Hypothalamus (tissue), 51 donors: ENCODE measurements at regions not wholly inside any gene's neighbourhood (a gene's known extent, or its start where the extent isn't known, plus 50 kb on each side); places are given as distances from the start of the nearest gene placed in this dataset.

Source experiments
- DNase-seq, 51 donors: peaks; one replicate each; lab custom pipeline; 2025; lab: John Stamatoyannopoulos, UW

GRCh38 chr2:176699098-176699497 lies 429.9 kb downstream of the MTX2 start:
- DNase-seq: no peak

DNA sequence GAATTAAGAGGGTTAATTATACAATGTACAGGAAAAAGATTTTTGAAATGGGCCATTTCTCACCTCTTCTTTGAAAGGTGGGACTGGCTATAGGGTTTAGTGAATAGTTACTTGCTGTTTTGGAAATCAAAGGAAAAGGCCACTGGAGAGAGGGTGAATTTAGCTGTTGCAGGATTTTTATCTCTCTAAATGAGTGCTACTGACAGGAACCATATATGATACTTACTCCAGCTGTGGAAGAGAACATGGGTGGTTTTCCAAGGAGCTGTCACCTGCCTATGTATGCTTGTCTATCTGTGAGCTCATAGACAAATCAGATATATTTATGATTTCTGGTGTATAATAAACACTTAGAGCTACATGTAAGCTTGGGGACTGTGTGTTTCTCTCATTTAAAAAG lies 430.4 kb downstream of the MTX2 start:
- DNase-seq: no peak

GRCh38 chr2:176702131-176702530 lies 432.9 kb downstream of the MTX2 start:
- DNase-seq: no peak

GRCh38 chr2:176704282-176704858 lies 435.1 kb downstream of the MTX2 start:
- DNase-seq: no peak

DNA sequence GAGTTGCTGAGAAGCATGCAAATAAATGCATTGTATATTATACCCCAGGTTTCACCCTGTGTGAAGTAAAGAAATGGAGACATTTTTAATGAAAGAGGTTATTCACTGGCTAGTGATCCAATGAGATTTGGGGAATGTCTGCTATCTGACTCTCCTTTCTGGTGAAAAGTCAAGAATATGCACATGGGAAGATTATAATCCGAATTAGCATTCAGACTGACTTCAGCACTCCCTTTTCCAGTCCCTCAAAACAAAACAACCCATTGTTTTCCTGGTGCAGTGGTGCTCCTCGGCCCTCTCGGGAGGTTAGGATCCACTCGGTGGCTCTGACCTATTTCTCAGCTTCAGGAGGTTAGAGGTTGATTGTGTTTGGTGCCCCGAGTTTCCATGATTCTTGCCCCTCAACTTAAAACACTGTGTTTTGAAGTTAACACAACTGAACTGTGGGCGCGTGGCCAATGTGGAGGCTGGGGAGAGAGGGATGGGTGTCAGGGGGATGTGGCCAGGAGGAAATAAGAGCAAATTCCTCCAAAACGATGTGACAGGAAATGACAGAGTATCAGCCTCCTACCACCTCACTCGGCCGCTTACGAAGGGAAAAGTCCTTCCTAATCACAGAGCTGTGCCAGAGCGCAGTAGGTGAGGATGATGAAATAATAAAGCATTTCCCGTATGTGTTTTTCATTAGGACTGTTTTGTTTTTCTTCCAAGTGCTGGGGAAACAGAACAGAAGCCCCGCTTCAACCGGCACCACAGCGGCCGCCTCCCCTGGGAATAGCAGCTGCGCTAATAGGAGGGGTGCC lies 440.1 kb downstream of the MTX2 start:
- DNase-seq: no peak

GRCh38 chr2:176709991-176710390 lies 440.7 kb downstream of the MTX2 start:
- DNase-seq: no peak

DNA sequence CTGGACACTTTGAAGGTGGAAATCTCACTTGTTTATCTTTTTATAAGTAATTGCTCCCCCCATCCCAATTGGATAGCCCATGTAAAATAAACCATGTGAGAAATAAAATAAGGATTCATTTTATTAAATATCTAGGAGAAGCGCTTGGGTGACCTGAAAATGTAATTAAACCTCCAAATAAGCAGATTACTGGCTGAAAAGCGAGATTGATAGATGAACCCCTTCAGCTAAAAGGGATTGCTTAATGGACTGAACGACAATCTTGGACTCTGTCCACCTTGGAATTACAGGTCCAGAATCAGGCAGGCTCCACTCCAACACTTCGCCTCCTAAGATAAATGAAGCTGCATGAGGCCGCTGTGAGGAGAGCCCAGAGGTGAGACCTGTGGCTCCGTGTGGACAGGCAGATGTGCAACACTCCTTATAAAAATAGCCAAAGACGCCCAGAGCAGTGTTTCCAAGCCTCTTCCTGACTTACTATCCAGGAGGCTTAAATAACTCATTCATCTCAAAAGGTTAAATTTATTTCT lies 441.5 kb downstream of the MTX2 start:
- DNase-seq: no peak

DNA sequence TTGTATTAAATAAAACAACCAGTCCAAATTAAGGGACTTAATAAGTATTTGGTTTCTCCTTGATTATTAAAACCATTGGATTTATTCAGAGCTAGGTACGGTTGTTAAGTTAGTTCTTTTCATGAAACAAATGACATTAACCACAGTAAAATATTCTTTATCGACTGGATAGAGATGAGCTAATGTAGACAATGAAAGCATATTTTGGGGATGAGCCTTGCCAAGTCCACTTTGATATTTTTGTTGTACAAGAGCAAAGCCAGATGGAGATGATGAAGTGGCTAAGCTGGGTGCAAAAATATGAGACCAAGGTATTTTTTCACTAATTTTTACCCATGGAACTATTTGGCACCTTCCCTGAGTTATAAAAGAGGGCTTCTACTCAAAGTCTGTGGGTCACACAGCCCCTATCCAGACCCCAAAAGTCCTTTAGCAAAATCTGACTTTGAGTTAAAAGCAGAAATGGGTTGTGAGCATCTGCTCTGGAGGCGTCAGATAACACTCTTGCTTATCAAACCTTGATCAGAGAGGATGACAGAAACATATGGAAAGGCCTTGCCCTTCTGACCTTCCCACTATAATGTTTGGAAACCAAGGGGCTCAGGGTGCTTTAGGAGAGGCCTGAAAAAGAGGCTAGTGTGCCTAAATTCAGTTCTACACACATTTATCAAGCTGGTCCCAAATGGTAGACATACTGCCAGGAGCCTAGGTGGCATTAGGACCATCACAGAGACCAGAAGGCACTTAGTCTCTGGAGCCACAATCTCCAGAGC lies 456.8 kb downstream of the MTX2 start:
- DNase-seq: no peak

- no peak for DNase-seq
Observed at GRCh38 chr2:176727696-176728095, 458.5 kb downstream of the MTX2 start.

DNA sequence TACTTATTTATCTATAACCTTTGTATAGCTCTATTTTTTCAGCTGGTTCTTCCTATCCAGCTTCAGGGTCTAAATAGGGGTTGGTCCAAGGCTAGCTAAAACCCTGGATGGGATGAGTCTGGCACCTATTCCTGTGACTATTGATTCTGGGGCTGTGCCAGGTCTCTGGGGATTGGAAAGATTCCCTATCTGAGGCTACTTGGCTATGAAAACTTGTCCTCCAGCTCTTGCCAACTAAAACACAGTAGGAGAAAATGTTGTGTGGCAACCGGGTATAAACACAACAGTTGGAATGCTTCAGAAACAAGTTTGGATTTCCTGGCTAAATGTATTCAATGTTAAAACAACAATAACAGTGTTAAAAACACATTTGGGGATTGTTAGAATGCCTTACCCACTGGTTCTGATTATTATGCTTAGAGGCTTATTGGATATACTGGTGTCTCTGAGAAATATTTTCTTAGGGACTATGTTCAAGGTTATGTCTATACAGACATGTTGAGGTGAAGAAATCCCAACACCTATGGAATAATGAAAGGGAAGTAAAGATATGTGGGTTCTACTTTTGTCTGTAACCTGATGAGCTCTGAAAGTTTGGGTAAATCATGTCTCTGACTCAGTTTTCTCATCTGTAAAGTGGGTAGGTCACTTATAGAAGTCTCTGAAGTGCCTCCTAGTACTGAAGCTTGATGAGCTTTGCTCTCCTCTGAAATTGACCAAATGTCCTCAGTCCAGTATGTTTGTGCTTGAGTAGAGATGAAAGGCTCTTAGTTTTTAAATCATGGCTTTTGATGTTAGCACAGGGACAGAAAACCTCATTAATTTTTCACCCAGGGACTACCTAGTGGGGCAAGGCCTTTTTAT lies 460.7 kb downstream of the MTX2 start:
- peak in 3 of 51 donors; percentile 4 to 16 (median 5) for DNase-seq

DNA sequence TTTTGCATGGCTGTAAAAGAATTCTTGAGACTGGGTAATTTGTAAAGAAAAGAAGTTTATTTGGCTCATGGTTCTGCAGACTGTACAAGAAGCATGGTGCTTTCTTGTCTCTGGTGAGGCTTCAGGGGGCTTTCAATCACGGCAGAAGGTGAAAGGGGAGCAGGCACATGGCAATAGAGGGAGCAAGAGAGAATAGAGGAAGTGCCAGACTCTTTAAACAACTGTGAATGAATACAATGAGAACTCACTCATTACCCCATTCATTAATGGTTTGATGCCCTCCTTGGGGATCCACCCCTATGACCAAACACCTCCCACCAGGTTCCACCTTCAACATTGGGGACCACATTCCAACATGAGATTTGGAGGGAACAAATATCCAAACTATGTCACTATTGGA lies 463.5 kb downstream of the MTX2 start:
- DNase-seq: no peak

DNA sequence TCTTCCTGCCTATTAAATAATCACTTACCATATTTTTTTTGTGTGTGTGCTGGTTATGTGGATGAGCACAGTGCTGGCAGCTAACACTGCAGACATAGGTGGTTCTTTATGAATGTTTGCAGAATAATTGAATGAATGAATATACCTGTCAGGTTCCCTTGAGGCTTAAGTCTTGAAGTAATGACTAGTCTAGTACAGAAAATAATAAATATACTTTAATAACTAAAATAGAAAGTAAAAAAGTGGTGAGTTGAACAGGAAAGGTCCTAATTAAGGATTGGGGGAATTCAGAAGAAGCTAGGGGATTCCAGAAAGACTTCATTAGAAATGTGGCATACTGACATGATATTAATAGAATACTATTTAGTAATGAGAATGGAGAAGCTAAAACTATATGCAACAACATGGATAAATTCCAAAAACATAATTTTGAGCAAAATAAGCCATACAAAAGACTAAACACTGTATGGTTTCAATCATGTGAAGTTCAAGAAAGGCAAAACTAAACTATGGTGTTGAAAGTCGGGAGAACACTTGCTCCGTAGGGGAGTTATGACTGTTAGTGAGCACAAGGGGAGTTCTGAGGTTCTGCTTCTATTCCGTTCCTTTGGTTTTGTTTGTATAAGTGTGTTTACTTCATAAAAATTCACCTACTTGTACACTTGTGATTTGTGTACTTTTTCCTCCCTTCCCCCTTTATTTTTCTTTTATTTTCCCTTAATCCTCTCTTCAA lies 464.6 kb downstream of the MTX2 start:
- no peak for DNase-seq

DNA sequence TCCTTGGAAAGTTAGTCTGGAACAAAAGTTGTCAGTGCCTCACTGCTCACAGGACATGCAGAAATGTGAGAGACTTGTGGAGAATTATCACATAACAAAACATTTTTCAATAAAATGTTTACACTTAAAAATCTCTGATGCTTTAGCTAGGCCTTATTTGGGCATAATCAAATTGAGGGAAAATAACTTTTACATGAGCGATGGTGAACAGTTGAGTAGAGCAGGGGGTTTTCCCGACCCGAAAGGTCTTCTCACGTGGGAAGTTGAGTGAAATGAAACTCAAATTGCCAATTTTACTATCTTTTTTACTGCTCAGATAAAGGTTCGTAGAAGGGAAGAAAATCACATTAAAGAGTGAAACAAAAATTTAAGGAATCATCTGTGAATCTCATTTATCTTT lies 465.6 kb downstream of the MTX2 start:
- no peak for DNase-seq

DNA sequence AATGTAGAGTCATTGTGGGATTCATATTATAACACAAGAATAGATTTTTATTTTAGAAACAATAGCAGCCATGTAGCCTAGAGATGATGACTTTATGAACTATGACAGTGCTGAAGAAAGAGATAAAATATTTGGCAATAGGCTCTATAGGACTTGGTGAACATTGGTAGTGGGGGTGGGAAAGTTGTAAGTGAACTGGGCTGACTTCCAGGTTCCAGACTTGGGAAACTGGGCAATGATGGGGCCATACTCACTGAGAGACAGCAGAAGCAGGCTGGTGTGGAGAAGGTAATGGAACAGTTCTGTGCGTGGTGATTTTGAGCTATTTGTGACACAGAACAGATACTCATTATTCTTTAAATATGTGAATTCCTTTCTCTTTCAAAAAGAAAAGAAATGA lies 470.3 kb upstream of the HNRNPA3 start:
- DNase-seq: no peak

DNA sequence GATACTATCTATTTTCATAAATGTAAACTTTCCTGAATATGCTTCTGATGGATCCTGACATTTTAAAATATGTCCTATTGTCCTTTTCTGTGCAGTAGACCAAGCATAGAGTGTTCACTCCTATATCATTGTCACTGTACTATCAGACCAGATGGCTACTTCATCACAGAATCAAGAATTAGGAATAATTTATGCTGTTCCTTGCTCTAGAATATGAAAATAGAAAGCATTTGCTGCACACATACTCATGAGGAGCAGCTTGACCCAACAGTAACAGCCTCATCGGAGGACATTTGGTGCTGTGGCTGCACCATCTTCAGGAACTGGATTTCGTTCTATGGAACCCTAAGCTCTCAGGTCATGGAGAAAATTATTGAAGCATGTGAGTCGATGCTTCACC lies 468.9 kb upstream of the HNRNPA3 start:
- no peak for DNase-seq

DNA sequence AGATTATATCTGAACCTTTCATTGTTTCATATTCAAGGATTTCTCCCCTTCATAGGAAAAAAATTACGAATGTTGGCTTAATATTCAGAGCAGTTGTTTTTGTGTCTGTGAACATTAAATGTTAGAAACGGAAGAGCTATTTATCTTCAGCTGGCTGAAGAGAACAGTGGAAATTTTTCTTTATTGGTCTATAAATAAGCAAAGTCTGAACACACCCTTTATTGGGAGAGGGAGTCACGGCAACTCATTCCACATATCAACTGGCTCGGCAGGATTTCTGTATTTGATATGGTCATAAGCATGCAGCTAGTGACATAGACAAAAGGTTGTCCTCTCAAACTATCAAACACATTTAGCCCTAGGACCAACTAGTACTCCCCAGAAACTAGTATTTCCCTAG lies 468.4 kb upstream of the HNRNPA3 start:
- DNase-seq: no peak

GRCh38 chr2:176745543-176746200 lies 466.9 kb upstream of the HNRNPA3 start:
- no peak for DNase-seq

- no peak for DNase-seq
Observed at GRCh38 chr2:176746411-176746810, 466.2 kb upstream of the HNRNPA3 start.

DNA sequence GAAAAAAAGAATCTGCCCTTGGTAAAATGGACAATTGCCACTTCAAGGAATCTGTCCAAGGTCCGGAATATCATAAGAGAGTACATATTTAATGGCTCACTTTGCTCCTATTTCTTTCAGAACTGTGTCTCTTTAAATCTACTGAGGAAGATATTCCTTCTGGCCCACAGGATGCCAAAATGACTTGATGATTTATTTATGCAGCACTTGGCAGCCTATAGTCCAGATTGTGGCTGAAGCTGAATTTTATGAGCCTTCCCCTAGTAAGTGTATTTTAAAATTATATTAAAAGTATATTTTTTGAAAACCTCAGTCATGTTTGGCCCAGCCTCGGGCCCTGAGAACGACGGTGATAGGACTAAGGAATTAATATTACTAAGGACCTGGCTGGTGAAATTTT lies 465.1 kb upstream of the HNRNPA3 start:
- no peak for DNase-seq
